Activated CD8-positive, alpha-beta T cell treated with anti-CD3 and anti-CD28 coated beads, Interleukin-2, amount 10 ng/mL, durations not matched to agents 7 days and 5 days (primary cell): ENCODE measurements at regions not wholly inside any gene's neighbourhood (a gene's known extent, or its start where the extent isn't known, plus 50 kb on each side); places are given as distances from the start of the nearest gene placed in this dataset.
"Not testable (repeated sequence)": the region's sequence is repeated elsewhere in the genome, so short reads cannot be mapped to it uniquely, and the experiment has no call there.

Experiments used
- ATAC-seq: fragments of 150-1000 bp; cut with Tn5 transposase; one replicate; pipeline ENCODE4 v1.10.0; 2021; ENCODE audit warnings: moderate library complexity
- CTCF ChIA-PET: fragments of 350-600 bp; sonication (Branson Sonifier 250); formaldehyde crosslinking; loops from one replicate; lab custom pipeline; 2021; ENCODE audit warnings: antibody characterized with exemption; lab: Charles Lee
- POLR2A ChIA-PET: fragments of 350-600 bp; sonication (Branson Sonifier 250); formaldehyde crosslinking; loops from one replicate; lab custom pipeline; 2021; ENCODE audit warnings: antibody characterized with exemption; lab: Charles Lee
- DNase-seq: peaks from one replicate; pipeline ENCODE4 v3.0.0-alpha.2; 2020
- H3K27ac Mint-ChIP-seq: one replicate; pipeline ENCODE4 v1.8.0; 2021; ENCODE audit warnings: mild to moderate bottlenecking, mixed read lengths
- H3K27me3 Mint-ChIP-seq: one replicate; pipeline ENCODE4 v1.8.0; 2021; ENCODE audit warnings: low read depth, mixed read lengths
- H3K36me3 Mint-ChIP-seq: one replicate; pipeline ENCODE4 v1.8.0; 2021; ENCODE audit warnings: low read depth, mixed read lengths
- H3K4me1 Mint-ChIP-seq: one replicate; pipeline ENCODE4 v1.8.0; 2021; ENCODE audit warnings: low read depth, mixed read lengths
- H3K4me3 Mint-ChIP-seq: one replicate; pipeline ENCODE4 v1.8.0; 2021; ENCODE audit warnings: mild to moderate bottlenecking, mixed read lengths
- H3K9me3 Mint-ChIP-seq: one replicate; pipeline ENCODE4 v1.8.0; 2022; ENCODE audit warnings: mixed read lengths; ENCODE audit not compliant: insufficient read depth

- H3K4me1 Mint-ChIP-seq: no peaks in the 10 kb centered on the region
- no peak for ATAC-seq
- H3K27ac Mint-ChIP-seq: no peak overlapping the region
- no peaks in the 10 kb centered on the region for H3K36me3 Mint-ChIP-seq
- H3K9me3 Mint-ChIP-seq: no peaks in the 10 kb centered on the region
- H3K27me3 Mint-ChIP-seq: no peaks in the 10 kb centered on the region
- no peak for DNase-seq
- ChIA-PET CTCF (no interaction called here), POLR2A (no interaction called here)
- no peak overlapping the region for H3K4me3 Mint-ChIP-seq
Measured at GRCh38 chr2:19189391-19189790, 169.0 kb downstream of the OSR1 start.

- H3K4me3 Mint-ChIP-seq: no peak overlapping the region
- no peaks in the 10 kb centered on the region for H3K4me1 Mint-ChIP-seq
- no peaks in the 10 kb centered on the region for H3K9me3 Mint-ChIP-seq
- ChIA-PET CTCF (no interaction called here), POLR2A (no interaction called here)
- DNase-seq (no peak), ATAC-seq (no peak)
- H3K36me3 Mint-ChIP-seq: no peaks in the 10 kb centered on the region
- H3K27ac Mint-ChIP-seq: no peak overlapping the region
- no peaks in the 10 kb centered on the region for H3K27me3 Mint-ChIP-seq
Measured at GRCh38 chr2:19187323-19188020, 171.0 kb downstream of the OSR1 start.

GRCh38 chr2:19185086-19185485, 173.3 kb downstream of the OSR1 start:
- Mint-ChIP-seq H3K36me3 (no peaks in the 10 kb centered on the region), H3K27ac (no peak overlapping the region), H3K9me3 (no peaks in the 10 kb centered on the region), H3K4me3 (no peak overlapping the region), H3K4me1 (no peaks in the 10 kb centered on the region), H3K27me3 (no peaks in the 10 kb centered on the region)
- ChIA-PET CTCF (no interaction called here), POLR2A (no interaction called here)
- DNase-seq: no peak
- no peak for ATAC-seq

- no peak overlapping the region for H3K27ac Mint-ChIP-seq
Measured at GRCh38 chr2:19178175-19178574, 180.2 kb downstream of the OSR1 start.

GRCh38 chr2:19176977-19177376, 181.4 kb downstream of the OSR1 start:
- Mint-ChIP-seq H3K36me3 (no peaks in the 10 kb centered on the region), H3K9me3 (no peaks in the 10 kb centered on the region), H3K4me3 (no peak overlapping the region), H3K27ac (no peak overlapping the region), H3K27me3 (no peaks in the 10 kb centered on the region), H3K4me1 (no peaks in the 10 kb centered on the region)
- no peak for DNase-seq
- no peak for ATAC-seq
- POLR2A ChIA-PET: no interaction called here
- CTCF ChIA-PET: no interaction called here

More at GRCh38 chr2:19178175-19178574, 180.2 kb downstream of the OSR1 start:
- ChIA-PET CTCF (no interaction called here), POLR2A (no interaction called here)
- ATAC-seq (no peak), DNase-seq (no peak)
- H3K4me3 Mint-ChIP-seq: no peak overlapping the region
- no peaks in the 10 kb centered on the region for H3K4me1 Mint-ChIP-seq
- H3K36me3 Mint-ChIP-seq: no peaks in the 10 kb centered on the region
- no peaks in the 10 kb centered on the region for H3K27me3 Mint-ChIP-seq
- no peaks in the 10 kb centered on the region for H3K9me3 Mint-ChIP-seq

GRCh38 chr2:19176172-19176852, 182.1 kb downstream of the OSR1 start:
- H3K4me1 Mint-ChIP-seq: no peaks in the 10 kb centered on the region
- ChIA-PET POLR2A (no interaction called here), CTCF (no interaction called here)
- H3K36me3 Mint-ChIP-seq: no peaks in the 10 kb centered on the region
- H3K27ac Mint-ChIP-seq: no peak overlapping the region
- DNase-seq (no peak), ATAC-seq (no peak)
- no peaks in the 10 kb centered on the region for H3K9me3 Mint-ChIP-seq
- no peak overlapping the region for H3K4me3 Mint-ChIP-seq
- no peaks in the 10 kb centered on the region for H3K27me3 Mint-ChIP-seq

- ChIA-PET POLR2A (no interaction called here), CTCF (no interaction called here)
- Mint-ChIP-seq H3K4me1 (no peaks in the 10 kb centered on the region), H3K9me3 (no peaks in the 10 kb centered on the region), H3K27ac (no peak overlapping the region), H3K4me3 (no peak overlapping the region), H3K27me3 (no peaks in the 10 kb centered on the region), H3K36me3 (no peaks in the 10 kb centered on the region)
- no peak for DNase-seq
- no peak for ATAC-seq
Measured at GRCh38 chr2:19174176-19174575, 184.2 kb downstream of the OSR1 start.

GRCh38 chr2:19171409-19171808, 187.0 kb downstream of the OSR1 start:
- H3K9me3 Mint-ChIP-seq: no peaks in the 10 kb centered on the region
- no peak overlapping the region for H3K27ac Mint-ChIP-seq
- ChIA-PET CTCF (no interaction called here), POLR2A (no interaction called here)
- ATAC-seq: no peak
- H3K36me3 Mint-ChIP-seq: no peaks in the 10 kb centered on the region
- no peaks in the 10 kb centered on the region for H3K4me1 Mint-ChIP-seq
- H3K27me3 Mint-ChIP-seq: no peaks in the 10 kb centered on the region
- DNase-seq: no peak
- no peak overlapping the region for H3K4me3 Mint-ChIP-seq

GRCh38 chr2:19169134-19169768, 189.2 kb downstream of the OSR1 start:
- Mint-ChIP-seq H3K4me3 (no peak overlapping the region), H3K36me3 (no peaks in the 10 kb centered on the region), H3K4me1 (no peaks in the 10 kb centered on the region), H3K27me3 (no peaks in the 10 kb centered on the region), H3K27ac (no peak overlapping the region), H3K9me3 (no peaks in the 10 kb centered on the region)
- DNase-seq (no peak), ATAC-seq (no peak)
- CTCF ChIA-PET: no interaction called here
- POLR2A ChIA-PET: no interaction called here

- H3K36me3 Mint-ChIP-seq, H3K4me3 Mint-ChIP-seq, ATAC-seq, H3K4me1 Mint-ChIP-seq, POLR2A ChIA-PET, H3K27ac Mint-ChIP-seq, CTCF ChIA-PET, H3K27me3 Mint-ChIP-seq, DNase-seq, H3K9me3 Mint-ChIP-seq: not testable (repeated sequence)
Measured at GRCh38 chr2:19164099-19164498, 194.3 kb downstream of the OSR1 start.

- ChIA-PET CTCF (no interaction called here), POLR2A (no interaction called here)
- Mint-ChIP-seq H3K4me3 (no peak overlapping the region), H3K36me3 (no peaks in the 10 kb centered on the region), H3K4me1 (no peaks in the 10 kb centered on the region), H3K9me3 (no peaks in the 10 kb centered on the region), H3K27me3 (no peaks in the 10 kb centered on the region), H3K27ac (no peak overlapping the region)
- no peak for DNase-seq
- ATAC-seq: no peak
Measured at GRCh38 chr2:19158896-19159295, 199.5 kb downstream of the OSR1 start.

- CTCF ChIA-PET: no interaction called here
- Mint-ChIP-seq H3K9me3 (no peaks in the 10 kb centered on the region), H3K27ac (no peak overlapping the region), H3K4me3 (no peak overlapping the region), H3K4me1 (no peaks in the 10 kb centered on the region), H3K27me3 (no peaks in the 10 kb centered on the region), H3K36me3 (no peaks in the 10 kb centered on the region)
- no peak for ATAC-seq
- POLR2A ChIA-PET: no interaction called here
- no peak for DNase-seq
Measured at GRCh38 chr2:19158211-19158610, 200.2 kb downstream of the OSR1 start.
